Tibial nerve (tissue), 4 donors: ENCODE measurements at regions not wholly inside any gene's neighbourhood (a gene's known extent, or its start where the extent isn't known, plus 50 kb on each side); places are given as distances from the start of the nearest gene placed in this dataset.

Source experiments
- EP300 ChIP-seq, 2 donors: sonication (generic); formaldehyde crosslinking; IDR thresholded peaks; one replicate each; pipeline ENCODE4 v1.6.1; 2017; ENCODE audit warnings: antibody characterized with exemption in 2 of 2, mild to moderate bottlenecking in 1 of 2
- POLR2A ChIP-seq, 2 donors: fragments of 450-650 bp; IDR thresholded peaks; one replicate each; pipeline ENCODE4 v1.6.1; 2017; ENCODE audit warnings: antibody characterized with exemption in 2 of 2, mild to moderate bottlenecking in 2 of 2, moderate library complexity in 2 of 2
- TF ChIP-seq, protein P1 (sequence below), 5 experiments: fragments of 200-600 bp in 3 of 5; fragments of 450-650 bp in 2 of 5; sonication (generic) in 3 of 5; IDR thresholded peaks; one replicate each; pipeline ENCODE4 v1.5.1; 2016 to 2019; ENCODE audit warnings: antibody characterized with exemption in 5 of 5, mild to moderate bottlenecking in 3 of 5, moderate library complexity in 2 of 5

DNA sequence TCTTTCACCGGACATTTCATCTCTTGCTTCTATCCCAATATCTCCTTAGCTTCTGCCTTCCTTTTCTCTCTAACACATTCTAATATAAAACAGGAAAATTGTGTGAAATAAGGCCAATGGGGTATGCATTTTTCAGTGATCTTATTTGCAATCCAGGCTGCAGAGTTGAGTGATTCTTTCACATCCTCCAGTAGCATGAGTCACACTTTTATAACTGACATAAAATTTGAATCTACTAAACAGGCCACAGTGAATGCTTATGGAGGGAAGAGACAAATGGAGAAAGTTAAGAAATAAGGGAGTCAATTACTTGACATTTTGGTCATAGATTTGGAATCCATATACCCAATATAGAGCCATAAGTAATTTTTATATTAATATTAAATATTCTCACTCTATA lies 1037.0 kb upstream of the SPRY2 start:
- TF ChIP-seq, protein P1, sequence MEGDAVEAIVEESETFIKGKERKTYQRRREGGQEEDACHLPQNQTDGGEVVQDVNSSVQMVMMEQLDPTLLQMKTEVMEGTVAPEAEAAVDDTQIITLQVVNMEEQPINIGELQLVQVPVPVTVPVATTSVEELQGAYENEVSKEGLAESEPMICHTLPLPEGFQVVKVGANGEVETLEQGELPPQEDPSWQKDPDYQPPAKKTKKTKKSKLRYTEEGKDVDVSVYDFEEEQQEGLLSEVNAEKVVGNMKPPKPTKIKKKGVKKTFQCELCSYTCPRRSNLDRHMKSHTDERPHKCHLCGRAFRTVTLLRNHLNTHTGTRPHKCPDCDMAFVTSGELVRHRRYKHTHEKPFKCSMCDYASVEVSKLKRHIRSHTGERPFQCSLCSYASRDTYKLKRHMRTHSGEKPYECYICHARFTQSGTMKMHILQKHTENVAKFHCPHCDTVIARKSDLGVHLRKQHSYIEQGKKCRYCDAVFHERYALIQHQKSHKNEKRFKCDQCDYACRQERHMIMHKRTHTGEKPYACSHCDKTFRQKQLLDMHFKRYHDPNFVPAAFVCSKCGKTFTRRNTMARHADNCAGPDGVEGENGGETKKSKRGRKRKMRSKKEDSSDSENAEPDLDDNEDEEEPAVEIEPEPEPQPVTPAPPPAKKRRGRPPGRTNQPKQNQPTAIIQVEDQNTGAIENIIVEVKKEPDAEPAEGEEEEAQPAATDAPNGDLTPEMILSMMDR (IDR thresholded peaks at IDR 0.05): no peak
- TF ChIP-seq EP300 (IDR thresholded peaks at IDR 0.05) (no peak), POLR2A (IDR thresholded peaks at IDR 0.05) (no peak)
